GM18951 (cell line): ENCODE measurements at regions not wholly inside any gene's neighbourhood (a gene's known extent, or its start where the extent isn't known, plus 50 kb on each side); places are given as distances from the start of the nearest gene placed in this dataset.
"Not testable (repeated sequence)": the region's sequence is repeated elsewhere in the genome, so short reads cannot be mapped to it uniquely, and the experiment has no call there.

Experiments
- POLR2A ChIP-seq: IDR thresholded peaks from 4 replicates; pipeline ENCODE4 v1.6.1; 2011; ENCODE audit warnings: mild to moderate bottlenecking; ENCODE audit not compliant: insufficient read length, insufficient read depth; ENCODE audit errors: extremely low read depth
- in situ Hi-C: fragments of 300-500 bp; cut with MboI; formaldehyde crosslinking; loops from one replicate; pipeline ENCODE4 v1.12.0; 2022; ENCODE audit warnings: low sequenced_read_pairs, mixed read lengths, inconsistent platforms; ENCODE audit not compliant: unreplicated experiment

DNA sequence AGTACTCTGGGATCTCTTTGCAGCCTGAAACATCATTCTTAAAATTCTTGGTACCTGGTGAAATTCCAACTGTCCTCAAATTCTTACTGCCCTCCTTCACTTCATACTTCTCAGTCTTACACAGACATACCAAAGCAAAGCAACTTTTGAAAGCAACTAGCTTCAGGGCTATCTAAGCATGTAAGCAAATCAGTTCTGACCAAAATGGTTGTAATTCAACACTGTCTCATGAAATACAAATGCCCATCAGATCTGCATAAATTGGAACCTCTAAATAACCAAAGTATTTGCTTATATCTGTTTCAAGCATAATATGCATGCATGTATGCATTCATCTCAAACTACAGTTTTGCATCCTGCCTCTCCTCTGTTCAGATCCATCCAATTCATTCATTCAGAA is 308.1 kb upstream of the PPARGC1A start:
- no peak for TF ChIP-seq POLR2A

GRCh38 chr4:24196785-24197184 is 306.9 kb upstream of the PPARGC1A start:
- in situ Hi-C loops: no loop called here
- no peak for TF ChIP-seq POLR2A

More for the DNA sequence above, 308.1 kb upstream of the PPARGC1A start:
- in situ Hi-C loops: no loop called here

DNA sequence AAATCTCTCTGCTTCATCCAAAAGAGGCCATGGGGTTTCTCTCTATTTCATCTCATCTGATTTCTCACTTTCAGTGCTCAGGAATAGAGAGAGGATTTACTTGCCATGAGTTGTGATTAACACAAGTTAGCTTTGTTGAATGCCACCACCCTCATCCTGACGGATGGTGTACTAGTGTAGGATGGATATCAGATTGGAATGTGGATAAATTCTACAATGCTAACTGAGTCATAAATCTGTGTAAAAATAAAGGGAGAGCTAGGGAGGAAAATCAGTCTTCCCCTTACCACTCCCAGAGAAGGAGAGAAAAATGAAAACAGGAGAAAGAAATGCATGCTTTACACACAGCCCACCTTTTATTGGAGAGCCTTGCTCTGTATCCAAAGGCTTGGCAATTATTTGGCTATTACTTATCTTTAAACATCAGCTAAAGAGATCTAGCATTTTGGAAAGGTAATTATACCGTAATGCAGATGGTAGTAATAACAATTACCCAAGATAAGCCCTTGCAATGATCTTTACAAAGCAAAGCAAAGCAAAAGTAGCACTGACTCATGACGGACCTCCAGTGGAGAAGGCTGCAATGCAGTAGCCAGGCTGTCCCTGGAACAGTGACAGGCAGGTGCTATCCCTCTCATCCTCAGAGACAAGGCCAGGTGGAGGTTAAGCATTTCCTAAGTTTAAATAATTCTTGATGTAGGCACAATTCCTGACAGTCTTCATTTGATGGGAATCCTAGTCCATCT is 306.3 kb upstream of the PPARGC1A start:
- no peak for TF ChIP-seq POLR2A
- in situ Hi-C loops: no loop called here

DNA sequence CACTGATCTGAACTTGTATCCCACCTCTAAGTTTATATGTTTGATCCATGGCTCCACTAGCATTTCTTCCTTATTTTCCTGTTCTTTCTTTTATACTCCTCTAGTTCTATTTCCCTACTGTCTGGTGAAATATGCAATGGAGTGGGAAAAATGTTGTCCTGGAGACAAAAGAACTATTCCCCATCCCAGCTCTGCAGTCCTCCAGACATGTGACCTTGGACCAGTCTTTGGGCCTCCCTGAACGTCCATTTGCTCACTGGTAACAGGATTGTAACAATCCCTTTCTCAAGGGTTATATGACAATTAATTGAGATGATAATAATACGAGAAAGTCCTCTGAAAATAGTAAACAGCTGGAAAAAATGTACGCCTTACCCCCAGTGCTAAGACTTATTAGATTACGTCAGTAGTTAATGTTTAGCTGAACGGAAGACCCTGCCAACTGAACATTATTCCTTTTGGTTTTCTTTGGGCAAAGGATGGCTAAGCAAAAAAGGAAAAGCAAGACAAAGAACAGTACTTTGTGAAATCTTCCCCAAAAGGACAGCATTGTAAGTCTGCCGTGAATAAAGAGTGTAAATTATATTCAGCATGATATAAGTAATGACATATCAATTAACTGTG is 302.3 kb upstream of the PPARGC1A start:
- TF ChIP-seq POLR2A: no peak
- in situ Hi-C loops: no loop called here

DNA sequence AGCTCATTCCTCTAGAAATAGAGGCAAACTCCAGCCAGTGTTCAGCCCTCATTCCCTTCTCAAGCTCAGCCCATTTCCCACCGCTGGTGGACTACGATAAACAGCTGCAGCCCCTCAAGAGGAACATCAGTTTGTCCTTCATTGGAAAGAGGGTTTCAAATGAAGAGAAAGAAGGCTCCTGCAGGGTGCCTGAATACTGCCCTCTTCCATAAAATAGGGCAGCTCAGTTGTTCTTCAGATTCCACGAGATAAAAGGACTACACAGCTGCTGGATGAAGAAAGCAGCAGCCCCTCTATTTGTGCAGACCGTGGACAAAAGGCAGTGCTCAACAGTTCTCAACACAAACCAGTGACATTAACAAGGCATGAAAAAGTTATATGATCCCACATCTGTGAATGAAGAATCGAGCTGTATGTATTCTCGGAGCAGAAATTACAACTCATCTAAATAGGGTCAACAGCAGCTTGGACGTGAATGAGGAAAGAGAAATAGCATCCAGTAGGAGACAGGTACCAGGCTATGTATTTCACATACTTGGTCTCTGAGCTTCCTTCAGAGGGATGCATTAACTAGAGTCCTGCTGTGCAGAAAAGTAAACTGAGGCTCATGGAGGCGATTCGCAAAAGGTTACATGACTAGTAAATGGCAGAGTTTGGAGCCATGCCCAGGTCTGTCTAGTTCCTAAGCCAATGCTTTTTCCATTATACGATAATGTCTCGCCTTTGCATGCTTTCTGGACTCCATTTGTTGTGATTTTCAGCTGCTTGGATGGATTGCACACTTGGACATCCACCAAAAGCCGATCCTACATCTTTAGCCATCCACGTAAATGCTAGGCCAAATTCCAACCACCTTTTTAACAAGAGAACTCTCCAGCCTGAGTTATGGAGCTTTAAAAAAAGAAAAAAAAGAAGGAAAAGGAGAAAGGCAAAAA is 301.2 kb upstream of the PPARGC1A start:
- no peak for TF ChIP-seq POLR2A
- in situ Hi-C loops: no loop called here

DNA sequence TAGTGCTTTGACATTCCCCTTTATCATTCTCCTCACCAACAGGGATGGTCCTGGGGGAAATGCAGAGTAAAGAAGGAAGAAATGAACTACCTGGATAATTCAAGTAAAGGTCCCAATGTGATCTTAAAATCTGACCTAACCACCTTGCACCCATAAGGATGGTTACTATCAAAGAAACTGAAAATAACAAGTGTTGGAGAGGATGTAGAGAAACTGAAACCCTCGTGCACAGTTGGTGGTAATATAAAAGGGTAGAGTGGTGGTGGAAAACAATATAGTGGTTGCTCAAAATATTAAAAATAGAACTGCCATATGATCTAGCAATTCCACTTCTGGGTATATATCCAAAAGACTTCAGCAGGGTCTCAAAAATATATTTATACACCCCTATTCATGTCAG is 298.6 kb upstream of the PPARGC1A start:
- in situ Hi-C loops: no loop called here

DNA sequence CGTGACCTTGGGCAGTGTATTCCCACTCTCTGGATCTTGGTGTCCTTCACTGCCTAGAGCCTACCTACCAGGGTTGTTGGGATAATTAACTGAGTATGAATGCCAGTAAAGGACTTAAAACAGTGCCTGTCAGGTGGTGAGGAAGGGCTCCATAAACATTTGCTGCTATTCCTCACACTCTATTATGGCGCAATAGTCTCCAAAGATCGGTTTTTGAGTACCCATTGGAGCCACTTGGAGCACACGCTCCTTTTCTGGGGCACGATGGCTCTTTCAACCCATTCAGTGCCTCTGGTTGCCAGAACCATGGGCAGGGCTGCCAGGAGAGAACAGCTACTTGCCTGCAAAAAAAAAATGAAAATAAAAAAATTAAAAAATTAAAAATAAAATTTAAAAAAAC is 296.6 kb upstream of the PPARGC1A start:
- in situ Hi-C loops: no loop called here

More for the DNA sequence above, 298.6 kb upstream of the PPARGC1A start:
- TF ChIP-seq POLR2A: no peak

GRCh38 chr4:24181005-24181404 is 291.2 kb upstream of the PPARGC1A start:
- TF ChIP-seq POLR2A: no peak
- in situ Hi-C loops: no loop called here

More for the DNA sequence above, 296.6 kb upstream of the PPARGC1A start:
- no peak for TF ChIP-seq POLR2A

DNA sequence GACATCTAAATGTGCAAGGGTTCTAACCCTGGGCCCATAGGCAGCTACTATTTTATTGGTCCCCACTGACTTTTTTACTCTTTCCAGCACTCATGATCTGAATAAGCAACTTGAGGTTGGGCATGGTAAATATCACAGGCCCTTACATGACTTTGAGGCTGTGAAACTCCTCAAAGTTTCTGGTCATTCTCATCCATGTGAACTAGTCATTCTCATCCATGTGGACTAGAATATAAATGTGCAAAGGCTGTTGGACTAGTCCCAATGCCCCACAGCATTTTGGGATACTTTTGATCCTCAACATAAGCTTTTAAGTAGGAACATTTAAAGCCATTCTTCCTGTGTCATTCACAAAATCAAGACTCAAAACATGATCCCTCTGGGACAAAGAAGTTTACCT is 290.7 kb upstream of the PPARGC1A start:
- no peak for TF ChIP-seq POLR2A
- in situ Hi-C loops: no loop called here

GRCh38 chr4:24179201-24179840 is 289.5 kb upstream of the PPARGC1A start:
- TF ChIP-seq POLR2A: no peak
- in situ Hi-C loops: no loop called here

GRCh38 chr4:24177443-24177842 is 287.6 kb upstream of the PPARGC1A start:
- in situ Hi-C loops: not testable (repeated sequence)

DNA sequence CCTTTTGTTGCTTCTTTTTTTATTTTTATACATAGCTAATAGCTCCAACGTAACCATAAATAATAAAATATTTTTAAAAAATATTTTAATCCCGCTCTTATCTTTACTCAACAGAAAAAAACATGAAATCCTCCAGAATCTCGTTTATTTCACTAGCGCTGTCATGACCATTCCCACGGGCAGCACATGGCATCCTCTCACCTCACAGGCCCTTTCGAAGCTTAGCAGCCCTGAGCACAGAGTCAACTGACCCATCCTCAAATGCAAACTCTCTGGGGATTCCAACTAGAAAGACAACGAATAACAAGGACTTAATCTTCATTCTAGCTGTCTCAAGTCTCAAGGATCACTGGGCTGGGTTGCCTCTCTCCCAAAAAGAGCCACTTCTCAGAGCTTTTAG is 285.9 kb upstream of the PPARGC1A start:
- TF ChIP-seq POLR2A: no peak
- in situ Hi-C loops: no loop called here

DNA sequence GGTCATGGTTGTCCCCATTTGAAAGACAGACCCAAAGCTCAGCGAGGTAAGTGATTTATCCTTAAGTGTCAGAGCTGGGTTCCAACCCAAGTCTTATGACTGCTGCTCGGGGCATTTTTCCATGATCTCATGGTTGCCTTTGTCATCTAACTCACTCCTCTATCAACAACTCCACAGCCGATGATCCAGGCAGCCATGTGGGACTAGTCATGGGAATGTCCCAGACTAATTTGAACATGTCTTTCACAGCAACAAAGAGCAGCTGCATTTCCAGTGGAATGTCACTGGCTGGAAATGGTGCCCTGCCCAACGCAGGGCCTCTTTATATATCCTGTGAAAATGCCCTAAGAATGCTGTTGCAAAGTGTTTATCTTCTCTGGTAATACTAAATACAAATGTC is 284.8 kb upstream of the PPARGC1A start:
- no peak for TF ChIP-seq POLR2A
- in situ Hi-C loops: no loop called here
